WI38 (cell line): ENCODE measurements at regions not wholly inside any gene's neighbourhood (a gene's known extent, or its start where the extent isn't known, plus 50 kb on each side); places are given as distances from the start of the nearest gene placed in this dataset.

ENCODE experiments used
- H3K4me3 ChIP-seq: 2 replicates; pipeline ENCODE4 v1.5.1; 2011; ENCODE audit warnings: low read depth, mild to moderate bottlenecking, control low read depth, low read length
- TF ChIP-seq, protein P1 (sequence below): IDR thresholded peaks from 2 replicates; pipeline ENCODE4 v1.5.1; 2012; ENCODE audit warnings: low read depth, mild to moderate bottlenecking, control low read depth, low read length

DNA sequence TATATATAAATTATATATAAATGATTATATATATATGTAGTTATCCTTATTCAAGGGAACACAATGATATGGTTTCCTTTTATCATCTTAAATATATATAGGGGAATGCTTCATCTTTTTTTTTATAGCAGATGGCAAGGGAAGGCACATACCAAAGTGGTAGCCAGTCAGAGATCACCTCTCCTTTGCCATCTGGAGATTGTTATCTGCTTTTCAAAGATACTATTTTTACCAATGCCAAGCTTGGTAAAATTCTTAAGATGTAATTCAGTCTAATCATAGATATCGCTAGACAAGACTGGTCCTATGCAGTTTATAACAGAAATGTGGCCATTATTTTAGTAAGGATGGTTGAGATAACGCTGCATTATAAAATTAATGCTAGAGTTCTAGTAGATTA is 64.7 kb upstream of the DSEL start:
- TF ChIP-seq, protein P1, sequence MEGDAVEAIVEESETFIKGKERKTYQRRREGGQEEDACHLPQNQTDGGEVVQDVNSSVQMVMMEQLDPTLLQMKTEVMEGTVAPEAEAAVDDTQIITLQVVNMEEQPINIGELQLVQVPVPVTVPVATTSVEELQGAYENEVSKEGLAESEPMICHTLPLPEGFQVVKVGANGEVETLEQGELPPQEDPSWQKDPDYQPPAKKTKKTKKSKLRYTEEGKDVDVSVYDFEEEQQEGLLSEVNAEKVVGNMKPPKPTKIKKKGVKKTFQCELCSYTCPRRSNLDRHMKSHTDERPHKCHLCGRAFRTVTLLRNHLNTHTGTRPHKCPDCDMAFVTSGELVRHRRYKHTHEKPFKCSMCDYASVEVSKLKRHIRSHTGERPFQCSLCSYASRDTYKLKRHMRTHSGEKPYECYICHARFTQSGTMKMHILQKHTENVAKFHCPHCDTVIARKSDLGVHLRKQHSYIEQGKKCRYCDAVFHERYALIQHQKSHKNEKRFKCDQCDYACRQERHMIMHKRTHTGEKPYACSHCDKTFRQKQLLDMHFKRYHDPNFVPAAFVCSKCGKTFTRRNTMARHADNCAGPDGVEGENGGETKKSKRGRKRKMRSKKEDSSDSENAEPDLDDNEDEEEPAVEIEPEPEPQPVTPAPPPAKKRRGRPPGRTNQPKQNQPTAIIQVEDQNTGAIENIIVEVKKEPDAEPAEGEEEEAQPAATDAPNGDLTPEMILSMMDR, result no peak
- no peak overlapping the region for H3K4me3 ChIP-seq

DNA sequence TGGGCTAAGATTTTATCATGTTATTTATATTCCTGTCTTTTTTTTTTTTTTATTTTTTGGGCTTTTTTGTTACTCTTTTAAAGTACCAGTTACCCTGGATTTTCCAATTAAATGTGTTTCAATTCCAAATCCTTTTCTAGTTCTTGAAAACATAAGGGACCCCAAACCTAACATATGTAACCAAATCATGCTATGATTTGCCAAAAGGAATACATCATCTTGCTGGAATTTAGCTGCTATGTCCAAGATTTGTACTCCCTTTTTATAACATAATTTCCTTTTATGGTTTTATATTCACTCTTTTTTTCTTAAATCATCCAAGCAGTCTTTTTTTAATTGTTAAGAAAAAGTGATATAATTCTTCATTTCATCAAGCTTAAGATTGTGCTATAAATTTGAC is 60.9 kb upstream of the DSEL start:
- TF ChIP-seq, protein P1, result no peak
- no peak overlapping the region for H3K4me3 ChIP-seq

DNA sequence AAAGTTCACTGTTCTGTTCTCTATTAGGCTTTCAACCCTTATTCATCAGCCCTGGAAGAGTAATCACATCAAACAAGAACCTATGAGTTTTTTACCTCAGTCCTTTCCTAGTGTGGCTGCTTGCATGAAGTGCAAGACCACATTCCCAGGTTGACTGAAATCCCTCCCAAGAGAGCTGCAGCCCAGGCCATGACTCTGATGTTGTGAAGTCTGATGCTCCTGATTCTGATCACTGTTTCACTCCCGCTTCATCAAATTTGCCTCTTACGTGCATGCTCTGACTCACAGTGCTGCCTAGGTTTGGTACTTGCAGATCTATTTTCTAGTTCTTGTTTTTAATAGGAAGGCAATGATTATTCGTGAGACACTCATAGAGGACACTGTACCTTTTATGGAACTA is 58.2 kb upstream of the DSEL start:
- TF ChIP-seq, protein P1, result no peak
- H3K4me3 ChIP-seq, result no peak overlapping the region

DNA sequence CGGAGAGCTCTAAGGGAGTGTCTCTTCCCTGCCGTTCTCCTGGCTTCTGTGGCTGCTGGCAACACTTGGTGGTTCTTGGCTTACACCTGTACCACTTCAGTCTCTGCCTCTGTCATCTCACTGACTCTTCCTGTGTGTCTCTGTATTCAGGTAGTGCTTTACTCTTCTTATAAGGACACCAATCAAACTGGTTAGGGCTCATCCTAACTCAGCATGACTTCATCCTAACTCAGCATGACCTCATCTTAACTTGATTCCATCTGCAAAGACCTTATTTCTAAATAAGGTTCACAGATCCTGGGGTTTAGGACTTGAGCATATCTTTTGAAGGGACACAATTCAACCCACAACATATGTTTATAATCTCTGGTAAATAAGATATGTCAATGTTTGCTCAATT is 51.6 kb upstream of the DSEL start:
- TF ChIP-seq, protein P1, result no peak
- no peak overlapping the region for H3K4me3 ChIP-seq
